K562 (cell line): ENCODE measurements at regions not wholly inside any gene's neighbourhood (a gene's known extent, or its start where the extent isn't known, plus 50 kb on each side); places are given as distances from the start of the nearest gene placed in this dataset.

ENCODE experiments used
- ATAC-seq: fragments of 200-7000 bp; cut with Tn5 transposase; 3 replicates; pipeline ENCODE4 v1.9.1; 2020; ENCODE audit warnings: moderate library complexity
- BruUV-seq: library from RNA; stranded (reverse); fragments of 400-500 nt; replicated peaks from 2 replicates; lab custom pipeline; 2021; lab: Mats Ljungman, UMichigan
- CTCF ChIA-PET: fragments of 300-600 bp; formaldehyde crosslinking; extraction: SDS; loops from one replicate; lab custom pipeline; 2021; ENCODE audit warnings: low intra/inter-chr PET ratio; lab: Yijun Ruan, JAX
- POLR2A ChIA-PET: fragments of 300-600, 350-650 bp; sonication (Branson Sonifier 250); formaldehyde crosslinking; extraction: SDS; loops from one replicate; lab custom pipeline; 2021; ENCODE audit warnings: antibody characterized with exemption, inconsistent platforms; lab: Yijun Ruan, JAX
- DNase-seq, 4 experiments: peaks; one replicate each; pipeline versions ENCODE4 v3.0.0 to v3.0.0-alpha.2; 2011 to 2018; ENCODE audit warnings: low spot score in 3 of 4, mixed read lengths in 3 of 4; ENCODE audit errors: extremely low read depth in 1 of 4
- FAIRE-seq: peaks from 2 replicates; lab custom pipeline; 2011; peaks lifted over from hg19 to GRCh38; lab: Jason Lieb, UNC
- H2AFZ ChIP-seq: 2 replicates; pipeline ENCODE4 v1.6.0; 2011; ENCODE audit warnings: low read depth, low read length, control low read depth, inconsistent platforms
- H3K27ac ChIP-seq: fragments of 200-600 bp; 3 replicates; pipeline ENCODE4 v1.8.0; 2011; ENCODE audit warnings: low read depth, mild to moderate bottlenecking, control low read depth, inconsistent platforms, low read length, moderate library complexity, mixed read lengths; ENCODE audit errors: extremely low read depth
- H3K27me3 ChIP-seq, 2 experiments: fragments of 300-600 bp in 1 of 2; 2 replicates in 1 of 2; 3 replicates in 1 of 2; pipeline versions ENCODE4 v1.6.0 to v1.8.0; 2011; ENCODE audit warnings: inconsistent platforms in 2 of 2, low read length in 2 of 2, mild to moderate bottlenecking in 1 of 2, mixed read lengths in 1 of 2, moderate library complexity in 1 of 2; ENCODE audit not compliant: control insufficient read depth in 2 of 2, insufficient read depth in 2 of 2
- H3K36me3 ChIP-seq: fragments of 300-600 bp; 3 replicates; pipeline ENCODE4 v1.8.0; 2011; ENCODE audit warnings: mild to moderate bottlenecking, low read length, inconsistent platforms; ENCODE audit not compliant: control insufficient read depth, insufficient read depth
- H3K4me1 ChIP-seq, 2 experiments: fragments of 200-600 bp in 1 of 2; replicated peaks in 1 of 2; 2 replicates in 1 of 2; 3 replicates in 1 of 2; pipeline versions ENCODE4 v1.5.1 to v1.8.0; 2011; ENCODE audit warnings: inconsistent platforms in 2 of 2, low read length in 2 of 2, mild to moderate bottlenecking in 1 of 2, mixed read lengths in 1 of 2, moderate library complexity in 1 of 2; ENCODE audit not compliant: control insufficient read depth in 2 of 2, insufficient read depth in 2 of 2
- H3K4me2 ChIP-seq: 2 replicates; pipeline ENCODE4 v1.6.1; 2011; ENCODE audit warnings: low read length, control low read depth, inconsistent platforms, mixed read lengths; ENCODE audit not compliant: insufficient read depth
- H3K4me3 ChIP-seq: fragments of 200-600 bp; sonication (generic), shearing (Covaris generic); 2 replicates; pipeline ENCODE4 v1.5.1; 2016; ENCODE audit warnings: control low read depth, inconsistent platforms
- H3K79me2 ChIP-seq: fragments of 200-600 bp; 3 replicates; pipeline ENCODE4 v1.8.0; 2011; ENCODE audit warnings: low read length, inconsistent platforms; ENCODE audit not compliant: control insufficient read depth, insufficient read depth
- H3K9ac ChIP-seq, 2 experiments: 2 replicates each; pipeline versions ENCODE4 v1.6.0 to v1.6.1; 2011; ENCODE audit warnings: low read depth in 2 of 2, low read length in 2 of 2, control low read depth in 1 of 2, inconsistent platforms in 1 of 2, mild to moderate bottlenecking in 1 of 2, mixed read lengths in 1 of 2; ENCODE audit not compliant: insufficient read depth in 1 of 2
- H3K9me1 ChIP-seq: one replicate; pipeline ENCODE4 v1.6.0; 2011; ENCODE audit warnings: inconsistent platforms, mild to moderate bottlenecking, low read length, moderate library complexity; ENCODE audit not compliant: control insufficient read depth, insufficient read depth
- H3K9me3 ChIP-seq: replicated peaks from 2 replicates; pipeline ENCODE4 v1.5.1; 2011; ENCODE audit warnings: low read depth, low read length, inconsistent platforms; ENCODE audit not compliant: control insufficient read depth, insufficient read depth
- H4K20me1 ChIP-seq: replicated peaks from 2 replicates; pipeline ENCODE4 v1.6.1; 2011; ENCODE audit warnings: low read length, inconsistent platforms, mixed read lengths; ENCODE audit not compliant: control insufficient read depth, insufficient read depth
- ATF7 ChIP-seq: fragments of 450-650 bp; IDR thresholded peaks from 2 replicates; pipeline ENCODE4 v1.7.1; 2014; ENCODE audit warnings: mild to moderate bottlenecking, moderate library complexity
- GABPA ChIP-seq: fragments of 200-800 bp; sonication (Bioruptor generic); conservative IDR thresholded peaks from 2 replicates; pipeline ENCODE4 v1.6.1; 2016; ENCODE audit warnings: low read depth, missing genetic modification characterization, missing compliant biosample characterization
- JUNB ChIP-seq: fragments of 450-650 bp; formaldehyde crosslinking; conservative IDR thresholded peaks from 2 replicates; pipeline ENCODE4 v1.4.0; 2020; ENCODE audit warnings: mild to moderate bottlenecking
- JUND ChIP-seq, 2 experiments: IDR thresholded peaks; 2 replicates in 1 of 2; 3 replicates in 1 of 2; pipeline ENCODE4 v1.6.1; 2011; ENCODE audit warnings: borderline replicate concordance in 2 of 2, low read depth in 2 of 2, low read length in 2 of 2, improper control_type of control experiment in 1 of 2, missing biosample characterization in 1 of 2, missing genetic modification characterization in 1 of 2, missing genetic modification reagents in 1 of 2
- WGBS: fragments of 100-300 bp; shearing (Covaris generic); methylation state at CpG from one replicate; pipeline ENCODE4 v1.1.6; 2016; ENCODE audit warnings: low coverage, mixed read lengths; ENCODE audit not compliant: insufficient coverage; ENCODE audit errors: missing lambda C conversion rate; 5-methylcytosine and 5-hydroxymethylcytosine counted together
- in situ Hi-C: fragments of 300-500 bp; cut with MboI; formaldehyde crosslinking; loops from 4 replicates; pipeline ENCODE4 v1.15.0; 2018; ENCODE audit warnings: inconsistent platforms, mixed read lengths
- intact Hi-C: fragments of 100-400 bp; cut with micrococcal nuclease; formaldehyde crosslinking; loops from 2 replicates; pipeline ENCODE4 v1.14.2; 2022
- TF ChIP-seq, protein P1 (sequence below), 2 experiments: fragments of 450-650 bp in 1 of 2; sonication (generic) in 1 of 2; formaldehyde crosslinking in 1 of 2; IDR thresholded peaks; 2 replicates each; pipeline versions ENCODE4 v1.7.1 to v1.9.0; 2016 to 2022; ENCODE audit warnings: inconsistent platforms in 1 of 2, mild to moderate bottlenecking in 1 of 2, missing genetic modification reagents in 1 of 2
- TF ChIP-seq, protein P2 (sequence below): fragments of 250-450 bp; sonication (Bioruptor Pico); IDR thresholded peaks from 2 replicates; pipeline ENCODE4 v1.4.0; 2020; ENCODE audit warnings: mild to moderate bottlenecking, moderate library complexity, borderline replicate concordance
- TF ChIP-seq, protein P3 (sequence below), 2 experiments: fragments of 450-650 bp in 1 of 2; sonication (generic) in 1 of 2; formaldehyde crosslinking in 1 of 2; IDR thresholded peaks in 1 of 2; conservative IDR thresholded peaks in 1 of 2; 2 replicates each; pipeline versions ENCODE4 v1.6.1 to v1.8.1; 2016 to 2023; ENCODE audit warnings: mild to moderate bottlenecking in 2 of 2, moderate library complexity in 2 of 2, inconsistent platforms in 1 of 2, missing genetic modification reagents in 1 of 2

DNA sequence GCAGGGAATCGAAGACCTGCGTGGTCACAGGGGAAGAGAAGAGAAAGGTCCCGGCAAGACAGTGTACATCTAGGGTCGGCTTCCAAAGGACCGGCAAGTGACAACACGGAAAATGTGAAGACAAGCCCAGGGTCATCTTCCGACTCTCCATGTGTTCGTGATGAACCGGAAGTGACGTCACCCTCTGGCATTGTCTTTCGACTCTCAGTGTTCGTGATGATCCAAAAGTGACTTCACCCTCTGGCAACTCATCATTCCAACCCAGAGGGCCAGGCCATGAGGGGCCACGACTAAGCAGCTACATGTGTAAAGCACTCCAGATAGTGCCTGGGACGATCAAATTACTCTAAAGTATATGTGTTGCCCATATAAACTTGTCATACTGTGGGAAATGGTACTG lies 290.8 kb downstream of the THBS2 start:
- BruUV-seq: no TSS peak
- in situ Hi-C loops: no loop called here
- Histone ChIP-seq H3K9me3 (no peaks in the 10 kb centered on the region), H3K27ac (no peak overlapping the region), H3K9ac (no peak overlapping the region), H3K36me3 (no peaks in the 10 kb centered on the region), H3K27me3 (peaks cover 0 to 23% of the 10 kb centered on the region in 2 experiments; a peak in 1 of 5 replicates), H3K4me1 (no peaks in the 10 kb centered on the region; a peak in 1 of 5 replicates), H3K9me1 (no peaks in the 10 kb centered on the region), H4K20me1 (no peaks in the 10 kb centered on the region), H3K4me3 (no peak overlapping the region), H2AFZ (0 out of 2 replicates have a peak overlapping the region, but pooled peaks have one; percentile 18), H3K79me2 (no peaks in the 10 kb centered on the region), H3K4me2 (0 out of 2 replicates have a peak overlapping the region, but pooled peaks have one; percentile 1)
- CTCF ChIA-PET: no interaction called here
- intact Hi-C loops: no loop called here
- FAIRE-seq (peak; percentile 29), DNase-seq (peak in 1 of 4 experiments; percentile 17), ATAC-seq (no peak)
- WGBS: 1% methylated on average over 13 of the region's 14 CpGs
- POLR2A ChIA-PET: interaction anchor here (0.6 kb wide), 1 partner anchor 21 kb away, joined by 3 read pairs; no protein-coding TSS in a partner anchor
- TF ChIP-seq ATF7: peak; percentile 64; the same call in 1 of the 2 replicates
- TF ChIP-seq JUND (IDR thresholded peaks at IDR 0.05; ENCODE audit: borderline replicate concordance, low read depth, low read length): peak; percentile 27; the same call in 1 of the 2 replicates
- TF ChIP-seq JUND (tag; IDR thresholded peaks at IDR 0.05; ENCODE audit: borderline replicate concordance, low read depth, low read length): no peak; the same call in 2 of the 3 replicates
- 0 out of 2 replicates have a peak, but pooled peaks have one; percentile 38 for TF ChIP-seq JUNB (CRISPR knock-in tag)
- TF ChIP-seq, protein P1, sequence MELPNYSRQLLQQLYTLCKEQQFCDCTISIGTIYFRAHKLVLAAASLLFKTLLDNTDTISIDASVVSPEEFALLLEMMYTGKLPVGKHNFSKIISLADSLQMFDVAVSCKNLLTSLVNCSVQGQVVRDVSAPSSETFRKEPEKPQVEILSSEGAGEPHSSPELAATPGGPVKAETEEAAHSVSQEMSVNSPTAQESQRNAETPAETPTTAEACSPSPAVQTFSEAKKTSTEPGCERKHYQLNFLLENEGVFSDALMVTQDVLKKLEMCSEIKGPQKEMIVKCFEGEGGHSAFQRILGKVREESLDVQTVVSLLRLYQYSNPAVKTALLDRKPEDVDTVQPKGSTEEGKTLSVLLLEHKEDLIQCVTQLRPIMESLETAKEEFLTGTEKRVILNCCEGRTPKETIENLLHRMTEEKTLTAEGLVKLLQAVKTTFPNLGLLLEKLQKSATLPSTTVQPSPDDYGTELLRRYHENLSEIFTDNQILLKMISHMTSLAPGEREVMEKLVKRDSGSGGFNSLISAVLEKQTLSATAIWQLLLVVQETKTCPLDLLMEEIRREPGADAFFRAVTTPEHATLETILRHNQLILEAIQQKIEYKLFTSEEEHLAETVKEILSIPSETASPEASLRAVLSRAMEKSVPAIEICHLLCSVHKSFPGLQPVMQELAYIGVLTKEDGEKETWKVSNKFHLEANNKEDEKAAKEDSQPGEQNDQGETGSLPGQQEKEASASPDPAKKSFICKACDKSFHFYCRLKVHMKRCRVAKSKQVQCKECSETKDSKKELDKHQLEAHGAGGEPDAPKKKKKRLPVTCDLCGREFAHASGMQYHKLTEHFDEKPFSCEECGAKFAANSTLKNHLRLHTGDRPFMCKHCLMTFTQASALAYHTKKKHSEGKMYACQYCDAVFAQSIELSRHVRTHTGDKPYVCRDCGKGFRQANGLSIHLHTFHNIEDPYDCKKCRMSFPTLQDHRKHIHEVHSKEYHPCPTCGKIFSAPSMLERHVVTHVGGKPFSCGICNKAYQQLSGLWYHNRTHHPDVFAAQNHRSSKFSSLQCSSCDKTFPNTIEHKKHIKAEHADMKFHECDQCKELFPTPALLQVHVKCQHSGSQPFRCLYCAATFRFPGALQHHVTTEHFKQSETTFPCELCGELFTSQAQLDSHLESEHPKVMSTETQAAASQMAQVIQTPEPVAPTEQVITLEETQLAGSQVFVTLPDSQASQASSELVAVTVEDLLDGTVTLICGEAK (IDR thresholded peaks at IDR 0.05): 0 out of 2 replicates have a peak, but pooled peaks have one; percentile 26
- TF ChIP-seq, protein P1 (CRISPR knock-in tag; IDR thresholded peaks at IDR 0.05): no peak
- TF ChIP-seq, protein P2, sequence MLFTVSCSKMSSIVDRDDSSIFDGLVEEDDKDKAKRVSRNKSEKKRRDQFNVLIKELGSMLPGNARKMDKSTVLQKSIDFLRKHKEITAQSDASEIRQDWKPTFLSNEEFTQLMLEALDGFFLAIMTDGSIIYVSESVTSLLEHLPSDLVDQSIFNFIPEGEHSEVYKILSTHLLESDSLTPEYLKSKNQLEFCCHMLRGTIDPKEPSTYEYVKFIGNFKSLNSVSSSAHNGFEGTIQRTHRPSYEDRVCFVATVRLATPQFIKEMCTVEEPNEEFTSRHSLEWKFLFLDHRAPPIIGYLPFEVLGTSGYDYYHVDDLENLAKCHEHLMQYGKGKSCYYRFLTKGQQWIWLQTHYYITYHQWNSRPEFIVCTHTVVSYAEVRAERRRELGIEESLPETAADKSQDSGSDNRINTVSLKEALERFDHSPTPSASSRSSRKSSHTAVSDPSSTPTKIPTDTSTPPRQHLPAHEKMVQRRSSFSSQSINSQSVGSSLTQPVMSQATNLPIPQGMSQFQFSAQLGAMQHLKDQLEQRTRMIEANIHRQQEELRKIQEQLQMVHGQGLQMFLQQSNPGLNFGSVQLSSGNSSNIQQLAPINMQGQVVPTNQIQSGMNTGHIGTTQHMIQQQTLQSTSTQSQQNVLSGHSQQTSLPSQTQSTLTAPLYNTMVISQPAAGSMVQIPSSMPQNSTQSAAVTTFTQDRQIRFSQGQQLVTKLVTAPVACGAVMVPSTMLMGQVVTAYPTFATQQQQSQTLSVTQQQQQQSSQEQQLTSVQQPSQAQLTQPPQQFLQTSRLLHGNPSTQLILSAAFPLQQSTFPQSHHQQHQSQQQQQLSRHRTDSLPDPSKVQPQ: no peak
- TF ChIP-seq, protein P3, sequence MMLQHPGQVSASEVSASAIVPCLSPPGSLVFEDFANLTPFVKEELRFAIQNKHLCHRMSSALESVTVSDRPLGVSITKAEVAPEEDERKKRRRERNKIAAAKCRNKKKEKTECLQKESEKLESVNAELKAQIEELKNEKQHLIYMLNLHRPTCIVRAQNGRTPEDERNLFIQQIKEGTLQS (IDR thresholded peaks at IDR 0.05): peak; percentile 88
- TF ChIP-seq, protein P3 (CRISPR knock-in tag; conservative IDR thresholded peaks at IDR 0.05): no peak
- peak; percentile 54 for TF ChIP-seq GABPA (tag)
